ENCODE measurements at regions not wholly inside any gene's neighbourhood (a gene's known extent, or its start where the extent isn't known, plus 50 kb on each side); places are given as distances from the start of the nearest gene placed in this dataset.

DNA sequence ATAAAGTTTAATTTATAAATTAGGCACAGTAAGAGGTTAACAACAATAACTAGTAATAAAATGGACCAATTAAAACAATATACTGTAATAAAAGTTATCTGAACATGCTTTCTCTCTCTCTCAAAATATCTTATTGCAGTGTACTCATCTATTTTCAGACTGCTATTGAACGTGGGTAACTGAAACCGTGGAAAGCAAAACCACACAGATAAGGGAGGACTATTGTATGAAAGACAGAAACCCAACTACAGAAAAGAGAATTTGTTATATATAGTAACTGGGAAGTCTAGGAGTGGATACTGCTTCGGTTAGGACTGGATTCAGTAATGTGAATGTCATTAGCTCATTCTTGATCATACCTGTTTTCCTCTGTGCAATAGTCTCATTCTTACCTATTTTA is 119.3 kb upstream of the DAZL start:
- 23% methylated on average over 3 of the region's 3 CpGs for WGBS (ENCODE audit: insufficient coverage, insufficient replicate concordance, low lambda C conversion rate, missing lambda C conversion rate)
- FAIRE-seq = no peak
- ChIA-PET SMC1A (ENCODE audit: uncharacterized antibody, unreplicated experiment) (no interaction called here), POLR2A (interaction anchor here (0.6 kb wide), 1 partner anchor 31 kb away, joined by 4 read pairs; no protein-coding TSS in a partner anchor), RAD21 (ENCODE audit: unreplicated experiment) (no interaction called here), CTCF (interaction anchor here (1.4 kb wide), 1 partner anchor 10 kb away, joined by 3 read pairs; no protein-coding TSS in a partner anchor)
- intact Hi-C loops (cut with micrococcal nuclease; ENCODE audit: unreplicated experiment) (no loop called here), in situ Hi-C loops (cut with MboI) (no loop called here)
- Histone ChIP-seq H3K36me3 (ENCODE audit: control insufficient read depth in 2 of 2, insufficient read depth in 2 of 2, low read length in 1 of 2) (no peaks in the 10 kb centered on the region), H3K27ac (ENCODE audit: control insufficient read depth, insufficient read depth) (no peak overlapping the region), H3K4me1 (ENCODE audit: control insufficient read depth, insufficient read depth, low read length) (no peaks in the 10 kb centered on the region), H3K9me3 (replicated peaks; ENCODE audit: control insufficient read depth, insufficient read depth, low read length) (peaks cover 6% of the 10 kb centered on the region), H3K27me3 (replicated peaks in 1 of 2; ENCODE audit: control insufficient read depth in 2 of 2, insufficient read depth in 2 of 2, low read length in 1 of 2) (no peaks in the 10 kb centered on the region), H4K20me1 (ENCODE audit: control insufficient read depth, insufficient read depth) (no peaks in the 10 kb centered on the region), H3K4me3 (no peak overlapping the region), H2AFZ (ENCODE audit: control insufficient read depth, low read depth, low read length) (no peak overlapping the region), H3K4me2 (ENCODE audit: control insufficient read depth, insufficient read depth) (no peak overlapping the region), H3K79me2 (ENCODE audit: control insufficient read depth, insufficient read depth, low read length) (no peaks in the 10 kb centered on the region), H3K9ac (ENCODE audit: control insufficient read depth, insufficient read depth, low read length) (no peak overlapping the region)
- TF ChIP-seq FOXK2 (IDR thresholded peaks at IDR 0.05) = no peak
- TF ChIP-seq, protein P1, sequence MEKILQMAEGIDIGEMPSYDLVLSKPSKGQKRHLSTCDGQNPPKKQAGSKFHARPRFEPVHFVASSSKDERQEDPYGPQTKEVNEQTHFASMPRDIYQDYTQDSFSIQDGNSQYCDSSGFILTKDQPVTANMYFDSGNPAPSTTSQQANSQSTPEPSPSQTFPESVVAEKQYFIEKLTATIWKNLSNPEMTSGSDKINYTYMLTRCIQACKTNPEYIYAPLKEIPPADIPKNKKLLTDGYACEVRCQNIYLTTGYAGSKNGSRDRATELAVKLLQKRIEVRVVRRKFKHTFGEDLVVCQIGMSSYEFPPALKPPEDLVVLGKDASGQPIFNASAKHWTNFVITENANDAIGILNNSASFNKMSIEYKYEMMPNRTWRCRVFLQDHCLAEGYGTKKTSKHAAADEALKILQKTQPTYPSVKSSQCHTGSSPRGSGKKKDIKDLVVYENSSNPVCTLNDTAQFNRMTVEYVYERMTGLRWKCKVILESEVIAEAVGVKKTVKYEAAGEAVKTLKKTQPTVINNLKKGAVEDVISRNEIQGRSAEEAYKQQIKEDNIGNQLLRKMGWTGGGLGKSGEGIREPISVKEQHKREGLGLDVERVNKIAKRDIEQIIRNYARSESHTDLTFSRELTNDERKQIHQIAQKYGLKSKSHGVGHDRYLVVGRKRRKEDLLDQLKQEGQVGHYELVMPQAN (conservative IDR thresholded peaks at IDR 0.05) = no peak
- no peak for TF ChIP-seq TCF3 (IDR thresholded peaks at IDR 0.05; ENCODE audit: borderline replicate concordance, insufficient read depth, low read depth, low read length)
- no peak for TF ChIP-seq CREB1 (IDR thresholded peaks at IDR 0.05; ENCODE audit: low read depth)
- TF ChIP-seq, protein P2, sequence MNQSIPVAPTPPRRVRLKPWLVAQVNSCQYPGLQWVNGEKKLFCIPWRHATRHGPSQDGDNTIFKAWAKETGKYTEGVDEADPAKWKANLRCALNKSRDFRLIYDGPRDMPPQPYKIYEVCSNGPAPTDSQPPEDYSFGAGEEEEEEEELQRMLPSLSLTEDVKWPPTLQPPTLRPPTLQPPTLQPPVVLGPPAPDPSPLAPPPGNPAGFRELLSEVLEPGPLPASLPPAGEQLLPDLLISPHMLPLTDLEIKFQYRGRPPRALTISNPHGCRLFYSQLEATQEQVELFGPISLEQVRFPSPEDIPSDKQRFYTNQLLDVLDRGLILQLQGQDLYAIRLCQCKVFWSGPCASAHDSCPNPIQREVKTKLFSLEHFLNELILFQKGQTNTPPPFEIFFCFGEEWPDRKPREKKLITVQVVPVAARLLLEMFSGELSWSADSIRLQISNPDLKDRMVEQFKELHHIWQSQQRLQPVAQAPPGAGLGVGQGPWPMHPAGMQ (IDR thresholded peaks at IDR 0.05; ENCODE audit: borderline replicate concordance) = no peak
- TF ChIP-seq ETV6 (conservative IDR thresholded peaks at IDR 0.05 in 1 of 2, IDR thresholded peaks at IDR 0.05 in 1 of 2; ENCODE audit: borderline replicate concordance in 1 of 2, low read depth in 1 of 2) = no peak
- TF ChIP-seq, protein P3, sequence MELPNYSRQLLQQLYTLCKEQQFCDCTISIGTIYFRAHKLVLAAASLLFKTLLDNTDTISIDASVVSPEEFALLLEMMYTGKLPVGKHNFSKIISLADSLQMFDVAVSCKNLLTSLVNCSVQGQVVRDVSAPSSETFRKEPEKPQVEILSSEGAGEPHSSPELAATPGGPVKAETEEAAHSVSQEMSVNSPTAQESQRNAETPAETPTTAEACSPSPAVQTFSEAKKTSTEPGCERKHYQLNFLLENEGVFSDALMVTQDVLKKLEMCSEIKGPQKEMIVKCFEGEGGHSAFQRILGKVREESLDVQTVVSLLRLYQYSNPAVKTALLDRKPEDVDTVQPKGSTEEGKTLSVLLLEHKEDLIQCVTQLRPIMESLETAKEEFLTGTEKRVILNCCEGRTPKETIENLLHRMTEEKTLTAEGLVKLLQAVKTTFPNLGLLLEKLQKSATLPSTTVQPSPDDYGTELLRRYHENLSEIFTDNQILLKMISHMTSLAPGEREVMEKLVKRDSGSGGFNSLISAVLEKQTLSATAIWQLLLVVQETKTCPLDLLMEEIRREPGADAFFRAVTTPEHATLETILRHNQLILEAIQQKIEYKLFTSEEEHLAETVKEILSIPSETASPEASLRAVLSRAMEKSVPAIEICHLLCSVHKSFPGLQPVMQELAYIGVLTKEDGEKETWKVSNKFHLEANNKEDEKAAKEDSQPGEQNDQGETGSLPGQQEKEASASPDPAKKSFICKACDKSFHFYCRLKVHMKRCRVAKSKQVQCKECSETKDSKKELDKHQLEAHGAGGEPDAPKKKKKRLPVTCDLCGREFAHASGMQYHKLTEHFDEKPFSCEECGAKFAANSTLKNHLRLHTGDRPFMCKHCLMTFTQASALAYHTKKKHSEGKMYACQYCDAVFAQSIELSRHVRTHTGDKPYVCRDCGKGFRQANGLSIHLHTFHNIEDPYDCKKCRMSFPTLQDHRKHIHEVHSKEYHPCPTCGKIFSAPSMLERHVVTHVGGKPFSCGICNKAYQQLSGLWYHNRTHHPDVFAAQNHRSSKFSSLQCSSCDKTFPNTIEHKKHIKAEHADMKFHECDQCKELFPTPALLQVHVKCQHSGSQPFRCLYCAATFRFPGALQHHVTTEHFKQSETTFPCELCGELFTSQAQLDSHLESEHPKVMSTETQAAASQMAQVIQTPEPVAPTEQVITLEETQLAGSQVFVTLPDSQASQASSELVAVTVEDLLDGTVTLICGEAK (IDR thresholded peaks at IDR 0.05; ENCODE audit: borderline replicate concordance) = no peak
- TF ChIP-seq SRF (IDR thresholded peaks at IDR 0.05; ENCODE audit: low read depth in 2 of 2, low read length in 2 of 2) = no peak
- no peak for TF ChIP-seq BRCA1 (IDR thresholded peaks at IDR 0.05; ENCODE audit: low read depth, low read length)
- TF ChIP-seq TCF12 (IDR thresholded peaks at IDR 0.05; ENCODE audit: low read depth, low read length) = no peak
- TF ChIP-seq POLR2A (IDR thresholded peaks at IDR 0.05; ENCODE audit: low read depth, low read length) = no peak
- no peak for TF ChIP-seq NR2C1 (IDR thresholded peaks at IDR 0.05)
- TF ChIP-seq, protein P4, sequence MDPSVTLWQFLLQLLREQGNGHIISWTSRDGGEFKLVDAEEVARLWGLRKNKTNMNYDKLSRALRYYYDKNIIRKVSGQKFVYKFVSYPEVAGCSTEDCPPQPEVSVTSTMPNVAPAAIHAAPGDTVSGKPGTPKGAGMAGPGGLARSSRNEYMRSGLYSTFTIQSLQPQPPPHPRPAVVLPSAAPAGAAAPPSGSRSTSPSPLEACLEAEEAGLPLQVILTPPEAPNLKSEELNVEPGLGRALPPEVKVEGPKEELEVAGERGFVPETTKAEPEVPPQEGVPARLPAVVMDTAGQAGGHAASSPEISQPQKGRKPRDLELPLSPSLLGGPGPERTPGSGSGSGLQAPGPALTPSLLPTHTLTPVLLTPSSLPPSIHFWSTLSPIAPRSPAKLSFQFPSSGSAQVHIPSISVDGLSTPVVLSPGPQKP (IDR thresholded peaks at IDR 0.05; ENCODE audit: low read depth, low read length) = no peak
- no TSS peak for BruUV-seq (replicated peaks)
- no peak for DNase-seq (ENCODE audit: low read depth, low spot score)
- no peak for ATAC-seq
